Left colon (tissue), 2 donors: ENCODE measurements at regions not wholly inside any gene's neighbourhood (a gene's known extent, or its start where the extent isn't known, plus 50 kb on each side); places are given as distances from the start of the nearest gene placed in this dataset.

ENCODE experiments used
- ATAC-seq: fragments of 200-7000 bp; cut with Tn5 transposase; one replicate; pipeline ENCODE4 v1.9.1; 2020; ENCODE audit warnings: mild to moderate bottlenecking, moderate library complexity
- DNase-seq, 2 donors: peaks; one replicate each; pipeline ENCODE4 v3.0.0-alpha.2; 2020
- intact Hi-C, 2 donors: fragments of 100-400 bp; cut with DNase I in 1 of 2; cut with micrococcal nuclease in 1 of 2; formaldehyde crosslinking; loops; one replicate each; pipeline versions ENCODE4 v1.11.2 to v1.14.0; 2022; cut with DNase I, micrococcal nuclease
- donor health status: DM: no; HTN: no; CAD: no.
- donor health status: DM: yes; HTN: yes; CAD: no.

DNA sequence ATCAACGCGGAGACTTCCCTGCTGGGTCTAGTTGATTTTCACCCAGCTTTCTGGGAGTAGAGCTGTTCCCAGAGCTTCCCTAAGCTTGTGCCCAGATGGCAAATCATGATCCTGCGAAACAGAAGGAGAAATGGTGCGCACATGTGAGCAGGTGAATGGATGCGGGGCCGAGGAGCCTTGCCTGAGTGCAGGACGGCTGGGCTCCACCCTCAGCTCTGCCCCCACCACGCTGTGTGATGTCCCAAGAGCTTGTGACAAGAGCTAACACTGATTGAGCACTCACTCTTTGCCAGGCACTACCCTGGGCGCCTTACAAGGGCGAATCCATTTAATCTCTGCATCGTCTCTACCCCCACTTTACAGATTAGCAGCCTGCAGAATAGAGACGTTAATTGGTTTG, 162.7 kb upstream of the RPL38 start:
- no peak for ATAC-seq
- intact Hi-C loops, result no loop called here
- no peak for DNase-seq

DNA sequence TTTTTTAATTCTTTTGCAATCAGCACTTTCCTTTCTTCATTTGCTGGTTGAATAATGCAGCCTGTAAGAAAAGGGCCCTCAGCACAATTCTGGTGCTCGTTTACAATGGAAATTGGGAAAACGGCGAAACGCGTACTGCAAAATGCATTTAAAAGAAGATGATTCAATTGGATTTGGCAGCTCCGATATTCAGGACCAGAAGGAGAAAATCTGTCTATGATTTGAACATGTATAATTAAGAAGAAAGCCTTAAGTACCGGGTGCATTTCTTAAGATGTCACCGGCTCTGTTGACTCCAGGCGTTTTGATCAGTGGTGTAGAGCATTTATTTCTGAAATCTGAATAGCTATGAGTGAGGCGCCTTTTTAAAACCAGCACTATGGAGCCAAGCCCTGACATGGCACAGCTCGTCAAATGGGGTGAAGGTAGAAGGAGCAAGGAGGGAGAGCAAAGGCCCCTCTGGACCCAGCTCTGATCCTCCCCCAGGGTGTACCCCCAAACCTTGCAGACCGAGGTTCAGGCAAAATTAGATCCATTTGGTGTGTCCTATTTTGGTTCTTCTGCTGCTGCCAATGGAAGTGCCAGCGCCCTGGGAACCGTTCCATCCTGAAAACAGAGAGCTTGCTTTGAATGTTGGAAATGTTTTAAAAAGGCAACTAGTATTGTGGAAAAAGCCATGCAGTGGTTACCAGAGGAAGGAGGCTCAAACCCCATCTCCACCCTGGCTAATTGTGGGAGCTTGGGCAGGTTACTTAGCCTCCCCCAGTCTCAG, 161.4 kb upstream of the RPL38 start:
- DNase-seq (no peak), ATAC-seq (no peak)
- intact Hi-C loops, result no loop called here

- intact Hi-C loops, result no loop called here
- DNase-seq (no peak), ATAC-seq (no peak)
Measured at GRCh38 chr17:74042744-74043486, 160.6 kb upstream of the RPL38 start.

DNA sequence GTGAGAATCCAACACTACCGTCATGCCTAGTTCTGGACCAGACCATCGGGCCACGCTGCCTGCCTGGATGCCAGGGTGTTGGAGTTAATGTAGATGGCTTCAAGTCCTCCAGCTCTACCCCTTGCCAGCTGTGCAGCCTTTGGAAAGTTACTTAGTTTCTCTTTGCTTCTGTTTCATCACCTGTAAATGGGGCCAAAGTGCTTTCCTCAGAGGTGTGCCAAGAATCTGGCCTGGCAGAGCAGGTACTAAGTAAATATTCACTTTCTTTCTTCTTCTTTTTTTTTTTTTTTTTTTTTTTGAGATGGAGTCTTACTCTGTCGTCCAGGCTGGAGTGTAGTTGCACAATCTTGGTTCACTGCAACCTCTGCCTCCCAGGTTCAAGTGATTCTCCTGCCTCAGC, 159.5 kb upstream of the RPL38 start:
- no peak for DNase-seq
- ATAC-seq, result peak; percentile 41
- intact Hi-C loops, result no loop called here

DNA sequence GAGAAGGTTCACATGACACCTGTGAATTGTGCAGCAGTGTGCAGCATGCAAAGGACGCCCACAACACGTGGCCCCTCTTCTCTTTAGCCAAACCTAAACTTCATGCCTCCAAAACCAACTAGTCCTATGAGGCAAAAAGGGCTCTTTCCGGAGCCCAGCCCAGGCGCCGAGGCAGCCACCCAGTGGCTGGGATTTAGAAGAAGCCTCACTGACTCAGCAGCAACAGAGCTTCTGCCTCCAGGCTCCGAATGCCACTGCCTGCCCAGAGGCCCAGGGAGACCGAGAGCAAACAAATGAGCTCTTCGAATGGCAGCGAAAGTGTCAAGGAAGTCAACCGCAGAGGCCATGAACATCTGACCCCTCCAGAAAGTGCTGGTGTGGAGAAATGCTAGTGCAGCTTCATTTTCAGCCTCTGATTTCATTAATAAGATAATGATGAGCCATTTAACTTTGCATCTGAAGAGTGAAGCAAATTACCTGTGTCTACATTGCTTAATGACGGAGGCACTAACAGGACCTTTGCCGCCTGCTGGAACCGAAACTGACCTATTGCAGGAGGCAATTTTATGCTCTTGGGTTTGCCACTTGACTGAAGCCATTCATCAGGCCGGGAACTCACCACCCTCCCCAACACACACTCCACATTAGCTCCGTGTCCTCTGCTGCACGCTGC, 157.7 kb upstream of the RPL38 start:
- DNase-seq (no peak), ATAC-seq (no peak)
- intact Hi-C loops, result no loop called here

- intact Hi-C loops, result no loop called here
- ATAC-seq (no peak), DNase-seq (no peak)
Measured at GRCh38 chr17:74049167-74049966, 154.1 kb upstream of the RPL38 start.

GRCh38 chr17:74049967-74050458, 153.5 kb upstream of the RPL38 start:
- intact Hi-C loops, result no loop called here
- ATAC-seq (no peak), DNase-seq (no peak)

DNA sequence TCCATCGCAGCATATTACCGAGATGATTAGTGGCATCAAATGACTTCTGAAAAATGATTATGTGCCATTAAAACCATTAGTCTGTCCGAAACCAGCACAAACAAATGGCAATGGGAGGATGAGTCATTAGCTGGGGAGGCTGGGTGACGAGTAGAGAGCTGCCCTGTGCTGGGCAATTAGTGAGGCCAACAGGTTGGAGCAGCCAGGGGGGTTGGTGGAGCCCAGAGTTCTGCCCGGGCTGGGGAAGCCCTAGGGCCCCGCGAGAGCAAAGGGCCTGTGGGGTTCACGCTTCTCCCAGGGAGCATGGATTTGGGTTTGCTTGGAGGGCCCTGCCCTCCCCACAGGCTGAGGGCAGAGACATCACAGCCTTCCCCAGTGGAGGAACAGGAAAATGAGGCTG, 152.1 kb upstream of the RPL38 start:
- intact Hi-C loops, result no loop called here

DNA sequence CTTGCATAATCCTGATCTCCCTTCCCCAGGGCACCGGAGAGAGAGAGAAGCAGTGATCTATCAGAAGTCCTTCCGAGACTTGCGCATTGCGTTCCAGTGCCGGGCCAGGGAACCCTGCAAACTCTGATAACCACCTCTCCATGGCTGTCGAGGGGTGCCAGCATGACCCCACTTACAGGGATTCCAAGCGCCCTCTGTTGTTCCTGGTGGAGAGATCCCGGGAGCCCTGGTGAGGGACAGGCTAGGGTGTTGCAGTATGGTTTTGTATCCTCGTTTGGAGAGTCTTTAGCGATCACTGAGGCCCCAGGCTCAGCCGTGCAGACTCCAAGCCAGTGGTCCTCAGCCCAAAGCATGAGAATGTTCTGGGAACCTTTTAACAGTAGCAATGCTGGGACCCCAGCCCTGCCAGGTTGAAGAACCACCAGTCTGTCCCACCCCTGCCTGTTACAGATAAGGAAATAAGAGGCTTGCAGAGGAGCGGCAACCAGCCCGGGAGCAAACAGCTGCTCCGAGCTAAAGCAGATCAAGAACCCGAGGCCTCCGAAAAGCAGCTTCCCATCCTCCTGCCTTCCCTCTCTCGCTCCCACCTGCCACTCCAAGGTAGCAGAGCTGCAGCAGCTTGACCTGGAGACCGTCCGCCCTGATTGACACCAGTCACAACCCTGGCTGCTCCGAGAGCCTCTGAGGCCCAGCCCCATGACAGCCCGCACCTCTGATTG, 150.3 kb upstream of the RPL38 start:
- ATAC-seq, result no peak
- no peak for DNase-seq
- intact Hi-C loops, result no loop called here

More for the DNA sequence above, 152.1 kb upstream of the RPL38 start:
- ATAC-seq (no peak), DNase-seq (no peak)

DNA sequence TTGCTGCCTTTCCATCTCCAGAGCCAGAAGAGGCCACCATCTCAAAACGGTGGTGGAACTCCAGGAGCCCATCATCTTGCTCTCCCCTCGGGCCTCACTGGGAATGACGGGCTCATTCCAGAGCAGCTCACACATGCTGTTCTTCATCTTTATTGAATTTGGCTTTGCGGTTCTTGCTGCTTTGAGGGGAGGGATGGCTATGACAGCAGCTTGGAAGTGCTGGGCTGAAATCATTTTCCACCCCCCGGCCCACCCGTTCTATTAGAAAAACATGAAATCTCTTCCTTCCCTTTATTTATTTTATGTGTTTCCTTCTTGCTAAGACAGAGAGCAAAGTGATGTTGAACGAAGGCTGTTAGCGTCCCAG, 149.8 kb upstream of the RPL38 start:
- ATAC-seq (no peak), DNase-seq (no peak)
- intact Hi-C loops, result no loop called here

GRCh38 chr17:74054249-74054648, 149.2 kb upstream of the RPL38 start:
- no peak for DNase-seq
- no peak for ATAC-seq
- intact Hi-C loops, result no loop called here

DNA sequence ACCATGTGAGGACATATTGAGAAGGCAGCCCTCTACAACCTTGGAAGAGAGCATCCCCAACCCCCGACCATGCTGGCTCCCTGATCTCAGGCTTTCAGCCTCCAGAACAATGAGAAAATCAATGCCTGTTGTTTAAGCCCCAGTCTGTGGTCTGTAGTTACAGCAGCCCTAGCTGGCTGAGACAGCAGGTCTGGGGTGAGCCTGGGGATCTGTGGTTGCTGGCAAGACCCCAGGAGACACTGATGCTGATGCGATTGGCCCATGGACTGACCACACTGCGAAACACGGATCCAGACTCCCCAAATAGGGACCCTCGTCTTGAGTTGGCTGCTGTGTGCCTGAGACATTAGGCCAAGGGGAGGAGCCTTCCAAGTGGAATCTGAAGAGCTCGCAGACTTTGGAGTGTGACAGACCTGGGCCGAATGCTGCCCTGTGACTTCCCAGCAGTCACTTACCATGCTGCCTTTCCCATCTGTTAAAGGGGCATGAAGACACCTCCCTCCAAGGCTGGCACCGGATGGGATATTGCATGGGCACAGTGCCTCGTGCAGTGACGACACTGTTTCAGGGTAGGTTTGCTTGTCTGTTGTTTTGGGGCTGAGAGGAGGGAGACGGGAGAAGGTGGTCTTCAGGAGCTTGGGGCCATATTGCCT, 147.8 kb upstream of the RPL38 start:
- ATAC-seq (no peak), DNase-seq (no peak)
- intact Hi-C loops, result no loop called here

- DNase-seq, result no peak
- no peak for ATAC-seq
- intact Hi-C loops, result no loop called here
Measured at GRCh38 chr17:74059479-74060240, 143.8 kb upstream of the RPL38 start.

DNA sequence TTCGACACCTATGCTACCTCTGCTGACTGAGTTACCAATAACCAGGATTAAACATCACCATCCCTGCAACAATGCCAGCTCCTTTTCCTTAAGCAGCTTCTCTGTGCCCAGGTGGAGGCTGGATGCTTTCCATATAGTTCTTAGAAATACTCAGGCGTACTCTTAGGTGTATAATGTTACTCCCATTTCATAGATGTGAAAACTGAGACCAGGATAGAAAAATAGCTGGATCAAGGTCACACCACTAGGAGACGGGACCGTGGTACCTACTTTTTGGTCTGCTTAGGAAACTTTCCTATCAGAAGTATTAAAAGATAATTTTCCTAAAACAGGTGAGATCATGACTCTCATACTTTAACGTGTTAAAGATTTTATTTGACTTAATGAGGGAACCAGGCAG, 141.7 kb upstream of the RPL38 start:
- DNase-seq (no peak), ATAC-seq (no peak)
- intact Hi-C loops, result no loop called here

- ATAC-seq, result no peak
- no peak for DNase-seq
Measured at GRCh38 chr17:74062234-74062633, 141.2 kb upstream of the RPL38 start.

GRCh38 chr17:74063439-74063838, 140.0 kb upstream of the RPL38 start:
- ATAC-seq (no peak), DNase-seq (no peak)
- intact Hi-C loops, result no loop called here

More at GRCh38 chr17:74062234-74062633, 141.2 kb upstream of the RPL38 start:
- intact Hi-C loops, result no loop called here

DNA sequence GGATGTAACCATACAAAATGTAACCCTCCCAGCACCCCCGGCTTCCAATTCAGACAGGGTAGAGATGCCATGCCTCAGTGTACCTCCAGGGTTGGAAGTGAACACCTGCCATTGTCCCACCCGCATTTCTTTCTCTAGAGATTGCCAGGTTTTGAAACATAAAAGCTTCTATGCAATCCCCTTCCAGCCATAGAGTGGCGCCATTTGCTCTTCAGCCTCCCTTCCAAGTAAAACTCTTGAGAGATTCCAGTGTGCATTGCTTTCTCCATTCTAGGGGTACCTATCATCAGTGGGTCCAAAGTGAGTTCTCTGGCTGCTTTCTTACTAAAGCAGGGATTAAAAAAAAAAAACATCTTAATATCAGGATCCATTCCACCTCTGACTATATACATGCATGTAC, 133.1 kb upstream of the RPL38 start:
- ATAC-seq (no peak), DNase-seq (no peak)
- intact Hi-C loops, result no loop called here
